Lower leg skin (tissue), 3 donors: ENCODE measurements at regions not wholly inside any gene's neighbourhood (a gene's known extent, or its start where the extent isn't known, plus 50 kb on each side); places are given as distances from the start of the nearest gene placed in this dataset.

Source experiments
- CTCF ChIP-seq, 3 donors: fragments of 450-650 bp; IDR thresholded peaks; one replicate each; pipeline ENCODE4 v1.5.1; 2016; ENCODE audit warnings: antibody characterized with exemption in 3 of 3, mild to moderate bottlenecking in 3 of 3, moderate library complexity in 2 of 3
- POLR2A ChIP-seq, 2 donors: fragments of 450-650 bp; IDR thresholded peaks; one replicate each; pipeline ENCODE4 v1.6.1; 2016 to 2017; ENCODE audit warnings: antibody characterized with exemption in 2 of 2, mild to moderate bottlenecking in 1 of 2, moderate library complexity in 1 of 2

GRCh38 chr9:116039893-116040292 lies 113.7 kb upstream of the PAPPA start:
- TF ChIP-seq CTCF (IDR thresholded peaks at IDR 0.05) = no peak
- TF ChIP-seq POLR2A (IDR thresholded peaks at IDR 0.05) = no peak
